AG08395 (cell line): ENCODE measurements at regions not wholly inside any gene's neighbourhood (a gene's known extent, or its start where the extent isn't known, plus 50 kb on each side); places are given as distances from the start of the nearest gene placed in this dataset.

Source experiments
- DNase-seq: peaks from one replicate; pipeline ENCODE4 v3.0.0; 2012; ENCODE audit warnings: mixed read lengths, low spot score

GRCh38 chr10:111131168-111131799, 54.5 kb downstream of the ADRA2A start:
- DNase-seq: no peak

- DNase-seq: no peak
Observed at GRCh38 chr10:111137007-111137406, 60.2 kb downstream of the ADRA2A start.

GRCh38 chr10:111137587-111137986, 60.8 kb downstream of the ADRA2A start:
- DNase-seq: no peak

- DNase-seq: no peak
Observed at GRCh38 chr10:111138544-111138943, 61.7 kb downstream of the ADRA2A start.

GRCh38 chr10:111139567-111139966, 62.7 kb downstream of the ADRA2A start:
- DNase-seq: no peak

GRCh38 chr10:111142092-111142768, 65.4 kb downstream of the ADRA2A start:
- no peak for DNase-seq

GRCh38 chr10:111146025-111146640, 69.3 kb downstream of the ADRA2A start:
- DNase-seq: no peak

GRCh38 chr10:111148025-111148424, 71.2 kb downstream of the ADRA2A start:
- DNase-seq: no peak

GRCh38 chr10:111148440-111148839, 71.6 kb downstream of the ADRA2A start:
- DNase-seq: no peak

- no peak for DNase-seq
Observed at GRCh38 chr10:111150691-111151090, 73.9 kb downstream of the ADRA2A start.

GRCh38 chr10:111151595-111152307, 74.9 kb downstream of the ADRA2A start:
- DNase-seq: no peak

GRCh38 chr10:111156754-111157153, 79.9 kb downstream of the ADRA2A start:
- DNase-seq: no peak

- peak; percentile 35 for DNase-seq
Observed at GRCh38 chr10:111158595-111158994, 81.8 kb downstream of the ADRA2A start.

GRCh38 chr10:111161109-111161874, 84.5 kb downstream of the ADRA2A start:
- DNase-seq: no peak

- no peak for DNase-seq
Observed at GRCh38 chr10:111171183-111171582, 94.4 kb downstream of the ADRA2A start.

GRCh38 chr10:111175787-111176186, 99.0 kb downstream of the ADRA2A start:
- no peak for DNase-seq

GRCh38 chr10:111177379-111177778, 100.5 kb downstream of the ADRA2A start:
- DNase-seq: no peak

GRCh38 chr10:111179514-111179913, 102.7 kb downstream of the ADRA2A start:
- no peak for DNase-seq

- no peak for DNase-seq
Observed at GRCh38 chr10:111186358-111186757, 109.5 kb downstream of the ADRA2A start.

GRCh38 chr10:111187096-111187495, 110.3 kb downstream of the ADRA2A start:
- no peak for DNase-seq

- DNase-seq: no peak
Observed at GRCh38 chr10:111199587-111199986, 122.8 kb downstream of the ADRA2A start.
